IMR-90 (cell line): ENCODE measurements at regions not wholly inside any gene's neighbourhood (a gene's known extent, or its start where the extent isn't known, plus 50 kb on each side); places are given as distances from the start of the nearest gene placed in this dataset.

Source experiments
- ATAC-seq: fragments of 200-7000 bp; cut with Tn5 transposase; 2 replicates; pipeline ENCODE4 v1.9.1; 2020; ENCODE audit warnings: low read depth, mild to moderate bottlenecking, moderate library complexity
- BruUV-seq: library from RNA; stranded (reverse); fragments of 400-500 nt; replicated peaks from 2 replicates; lab custom pipeline; 2021; lab: Mats Ljungman, UMichigan
- CTCF ChIA-PET: fragments of 300-600 bp; formaldehyde crosslinking; extraction: SDS; loops from one replicate; lab custom pipeline; 2021; ENCODE audit warnings: antibody characterized with exemption; lab: Yijun Ruan, JAX
- POLR2A ChIA-PET: fragments of 300-600 bp; sonication (Branson Sonifier 250); formaldehyde crosslinking; loops from one replicate; lab custom pipeline; 2022; ENCODE audit warnings: antibody characterized with exemption; ENCODE audit not compliant: unreplicated experiment; lab: Charles Lee
- DNase-seq: peaks from one replicate; pipeline ENCODE4 v3.0.0; 2013
- H2AFZ ChIP-seq: replicated peaks from 2 replicates; pipeline ENCODE3; 2013; ENCODE audit warnings: low read length, mild to moderate bottlenecking; ENCODE audit not compliant: poor library complexity
- H2AK5ac ChIP-seq: 2 replicates; pipeline ENCODE4 v1.6.1; 2013; ENCODE audit warnings: low read depth, low read length, inconsistent platforms
- H2AK9ac ChIP-seq: replicated peaks from 2 replicates; pipeline ENCODE3; 2013; ENCODE audit warnings: mild to moderate bottlenecking, low read depth, low read length, moderate library complexity; ENCODE audit not compliant: poor library complexity
- H2BK120ac ChIP-seq: 2 replicates; pipeline ENCODE4 v1.6.1; 2013; ENCODE audit warnings: low read depth, low read length, inconsistent platforms
- H2BK15ac ChIP-seq: 3 replicates; pipeline ENCODE4 v1.6.1; 2013; ENCODE audit warnings: low read depth, low read length, inconsistent platforms
- H2BK20ac ChIP-seq: 2 replicates; pipeline ENCODE4 v1.6.1; 2013; ENCODE audit warnings: low read depth, mild to moderate bottlenecking, inconsistent platforms, low read length, moderate library complexity
- H2BK5ac ChIP-seq: 2 replicates; pipeline ENCODE4 v1.6.1; 2013; ENCODE audit warnings: mild to moderate bottlenecking, low read depth, low read length, inconsistent platforms; ENCODE audit not compliant: poor library complexity, severe bottlenecking
- H3K14ac ChIP-seq: replicated peaks from 2 replicates; pipeline ENCODE4 v1.6.1; 2013; ENCODE audit warnings: low read depth, low read length, inconsistent platforms
- H3K18ac ChIP-seq: 2 replicates; pipeline ENCODE4 v1.6.1; 2013; ENCODE audit warnings: low read depth, low read length, control low read depth
- H3K23ac ChIP-seq: 2 replicates; pipeline ENCODE4 v1.6.1; 2013; ENCODE audit warnings: low read depth, low read length, inconsistent platforms
- H3K27ac ChIP-seq: 2 replicates; pipeline ENCODE4 v1.5.1; 2013; ENCODE audit warnings: mild to moderate bottlenecking, control low read depth, low read length; ENCODE audit not compliant: insufficient read depth
- H3K27me3 ChIP-seq: 2 replicates; pipeline ENCODE4 v1.6.1; 2013; ENCODE audit warnings: low read length; ENCODE audit not compliant: control insufficient read depth, insufficient read depth
- H3K36me3 ChIP-seq: 2 replicates; pipeline ENCODE4 v1.6.1; 2013; ENCODE audit warnings: low read length, mixed read lengths; ENCODE audit not compliant: control insufficient read depth, insufficient read depth
- H3K4ac ChIP-seq: 2 replicates; pipeline ENCODE4 v1.6.1; 2013; ENCODE audit warnings: low read depth, low read length, inconsistent platforms
- H3K4me1 ChIP-seq: 2 replicates; pipeline ENCODE4 v1.6.1; 2013; ENCODE audit warnings: low read length, mixed read lengths; ENCODE audit not compliant: control insufficient read depth, insufficient read depth
- H3K4me2 ChIP-seq: 2 replicates; pipeline ENCODE4 v1.6.1; 2013; ENCODE audit warnings: low read depth, mild to moderate bottlenecking, control low read depth, low read length, moderate library complexity
- H3K4me3 ChIP-seq: 2 replicates; pipeline ENCODE4 v1.5.1; 2013; ENCODE audit warnings: low read depth, mild to moderate bottlenecking, control low read depth, low read length, moderate library complexity; ENCODE audit not compliant: insufficient read depth
- H3K56ac ChIP-seq: 2 replicates; pipeline ENCODE4 v1.6.1; 2013; ENCODE audit warnings: low read length, inconsistent platforms; ENCODE audit not compliant: insufficient read depth; ENCODE audit errors: extremely low read depth
- H3K79me1 ChIP-seq, 2 experiments: 2 replicates each; pipeline ENCODE4 v1.6.1; 2013; ENCODE audit warnings: low read length in 2 of 2, inconsistent platforms in 1 of 2, low read depth in 1 of 2
- H3K9ac ChIP-seq: 2 replicates; pipeline ENCODE4 v1.6.1; 2013; ENCODE audit warnings: low read depth, low read length, control low read depth
- H3K9me1 ChIP-seq: 2 replicates; pipeline ENCODE4 v1.6.1; 2013; ENCODE audit warnings: low read length, inconsistent platforms; ENCODE audit not compliant: insufficient read depth
- H3K9me3 ChIP-seq: 2 replicates; pipeline ENCODE4 v1.6.1; 2013; ENCODE audit warnings: low read length; ENCODE audit not compliant: control insufficient read depth, insufficient read depth
- H4K20me1 ChIP-seq: 2 replicates; pipeline ENCODE4 v1.6.1; 2013; ENCODE audit warnings: low read length, inconsistent platforms; ENCODE audit not compliant: insufficient read depth
- H4K5ac ChIP-seq: 2 replicates; pipeline ENCODE4 v1.6.1; 2013; ENCODE audit warnings: mild to moderate bottlenecking, low read depth, low read length, control low read depth
- H4K8ac ChIP-seq, 2 experiments: 2 replicates each; pipeline ENCODE4 v1.6.1; 2013; ENCODE audit warnings: low read depth in 2 of 2, low read length in 2 of 2, control low read depth in 1 of 2, inconsistent platforms in 1 of 2
- H4K91ac ChIP-seq: 2 replicates; pipeline ENCODE4 v1.6.1; 2013; ENCODE audit warnings: low read depth, low read length, inconsistent platforms; ENCODE audit not compliant: insufficient read depth
- BHLHE40 ChIP-seq: fragments of 150-350 bp; IDR thresholded peaks from 2 replicates; pipeline ENCODE4 v1.6.1; 2016; ENCODE audit warnings: mild to moderate bottlenecking, low read depth, low read length
- CEBPB ChIP-seq: IDR thresholded peaks from 2 replicates; pipeline ENCODE4 v1.6.1; 2012; ENCODE audit warnings: low read depth, low read length, improper control_type of control experiment
- CHD1 ChIP-seq: IDR thresholded peaks from 2 replicates; pipeline ENCODE4 v1.6.1; 2012; ENCODE audit warnings: low read depth, low read length, improper control_type of control experiment
- FOS ChIP-seq: fragments of 150-350 bp; IDR thresholded peaks from 2 replicates; pipeline ENCODE4 v1.6.1; 2016; ENCODE audit warnings: low read depth, low read length
- MAFK ChIP-seq: IDR thresholded peaks from 2 replicates; pipeline ENCODE4 v1.6.1; 2012; ENCODE audit warnings: low read depth, low read length, improper control_type of control experiment
- MAZ ChIP-seq: IDR thresholded peaks from 2 replicates; pipeline ENCODE4 v1.6.1; 2012; ENCODE audit warnings: low read depth, mild to moderate bottlenecking, low read length, improper control_type of control experiment, moderate library complexity, borderline replicate concordance
- MXI1 ChIP-seq: IDR thresholded peaks from 2 replicates; pipeline ENCODE4 v1.6.1; 2012; ENCODE audit warnings: low read depth, mild to moderate bottlenecking, low read length, moderate library complexity, borderline replicate concordance
- NFE2L2 ChIP-seq: fragments of 150-350 bp; IDR thresholded peaks from 2 replicates; pipeline ENCODE4 v1.6.1; 2016; ENCODE audit warnings: low read depth, mild to moderate bottlenecking, low read length
- POLR2A ChIP-seq: IDR thresholded peaks from 2 replicates; pipeline ENCODE4 v1.6.1; 2012; ENCODE audit warnings: mild to moderate bottlenecking, low read depth, low read length
- RAD21 ChIP-seq: IDR thresholded peaks from 2 replicates; pipeline ENCODE4 v1.6.1; 2012; ENCODE audit warnings: low read length, improper control_type of control experiment
- RCOR1 ChIP-seq: IDR thresholded peaks from 2 replicates; pipeline ENCODE4 v1.6.1; 2012; ENCODE audit warnings: mild to moderate bottlenecking, low read length, improper control_type of control experiment; ENCODE audit not compliant: insufficient replicate concordance
- RFX5 ChIP-seq: IDR thresholded peaks from 2 replicates; pipeline ENCODE4 v1.8.0; 2012; ENCODE audit warnings: low read depth, mild to moderate bottlenecking, low read length, moderate library complexity
- SMC3 ChIP-seq: fragments of 150-350 bp; IDR thresholded peaks from 2 replicates; pipeline ENCODE4 v1.6.1; 2016; ENCODE audit warnings: low read depth, mild to moderate bottlenecking, antibody characterized with exemption, low read length, moderate library complexity
- WGBS, 2 experiments: methylation state at CpG; one replicate each; pipeline versions ENCODE4 v1.1.5 to v1.1.7; 2013; ENCODE audit warnings: missing lambda C conversion rate in 2 of 2; ENCODE audit not compliant: insufficient read length in 1 of 2; ENCODE audit errors: extremely low coverage in 2 of 2; 5-methylcytosine and 5-hydroxymethylcytosine counted together
- dilution Hi-C: fragments of 300-500 bp; cut with HindIII; formaldehyde crosslinking; loops from one replicate; pipeline ENCODE4 v1.14.3; 2018; ENCODE audit warnings: low sequenced_read_pairs; ENCODE audit not compliant: unreplicated experiment
- in situ Hi-C: fragments of 300-500 bp; cut with MboI; formaldehyde crosslinking; loops from 3 replicates; pipeline ENCODE4 v1.14.3; 2019; ENCODE audit warnings: low sequenced_read_pairs, inconsistent platforms, mixed read lengths
- intact Hi-C: fragments of 100-400 bp; cut with micrococcal nuclease; formaldehyde crosslinking; loops from 2 replicates; pipeline ENCODE4 v1.10.0; 2022
- TF ChIP-seq, protein P1 (sequence below): fragments of 150-350 bp; IDR thresholded peaks from 2 replicates; pipeline ENCODE4 v1.6.1; 2016; ENCODE audit warnings: low read depth, mild to moderate bottlenecking, low read length, moderate library complexity, borderline replicate concordance
- TF ChIP-seq, protein P2 (sequence below): fragments of 150-350 bp; IDR thresholded peaks from 2 replicates; pipeline ENCODE4 v1.6.1; 2017; ENCODE audit warnings: mild to moderate bottlenecking, antibody characterized with exemption, low read length, low read depth
- TF ChIP-seq, protein P3 (sequence below): conservative IDR thresholded peaks from 2 replicates; pipeline ENCODE4 v1.5.1; 2012; ENCODE audit warnings: mild to moderate bottlenecking, low read depth, low read length, improper control_type of control experiment

DNA sequence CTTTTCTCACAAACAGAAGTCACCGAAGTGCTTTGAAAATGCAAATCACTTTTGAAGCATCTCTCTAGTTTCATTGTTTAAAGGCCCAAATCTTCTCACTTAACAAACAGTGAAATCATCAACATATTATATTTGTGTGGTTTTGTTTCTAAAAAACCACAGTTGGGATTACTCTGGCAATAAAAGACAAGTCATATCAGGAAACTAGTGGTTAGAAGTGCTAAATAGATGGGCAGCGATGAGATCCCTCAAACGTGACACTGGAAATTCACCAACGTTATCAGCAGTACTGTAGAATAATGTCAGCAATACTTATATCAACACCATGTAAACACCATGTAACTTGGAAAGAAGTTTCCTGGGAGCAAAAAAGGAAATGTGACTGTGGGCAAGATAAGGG, 893.5 kb downstream of the SUCLG1 start:
- Histone ChIP-seq H3K18ac (no peak overlapping the region), H3K27ac (no peak overlapping the region), H4K20me1 (no peaks in the 10 kb centered on the region), H3K9me3 (no peaks in the 10 kb centered on the region), H2BK120ac (no peak overlapping the region), H3K27me3 (no peaks in the 10 kb centered on the region), H4K8ac (no peak overlapping the region), H3K56ac (no peak overlapping the region), H3K4me3 (no peak overlapping the region), H2BK20ac (no peak overlapping the region), H4K5ac (no peak overlapping the region), H2AFZ (no peak overlapping the region), H2AK9ac (no peak overlapping the region), H4K91ac (no peak overlapping the region), H3K14ac (no peak overlapping the region), H3K36me3 (no peaks in the 10 kb centered on the region), H3K4me1 (no peaks in the 10 kb centered on the region), H3K9me1 (no peaks in the 10 kb centered on the region), H2BK5ac (no peak overlapping the region), H2BK15ac (no peak overlapping the region), H3K9ac (no peak overlapping the region), H3K4me2 (no peak overlapping the region), H2AK5ac (no peak overlapping the region), H3K79me1 (no peaks in the 10 kb centered on the region), H3K4ac (no peak overlapping the region), H3K23ac (no peak overlapping the region)
- POLR2A ChIA-PET: no interaction called here
- TF ChIP-seq MXI1 (no peak), RFX5 (no peak), MAFK (no peak), POLR2A (no peak), BHLHE40 (no peak), MAZ (no peak), CEBPB (no peak), RAD21 (no peak), RCOR1 (no peak), CHD1 (no peak), NFE2L2 (no peak), FOS (no peak), SMC3 (no peak)
- TF ChIP-seq, protein P1, sequence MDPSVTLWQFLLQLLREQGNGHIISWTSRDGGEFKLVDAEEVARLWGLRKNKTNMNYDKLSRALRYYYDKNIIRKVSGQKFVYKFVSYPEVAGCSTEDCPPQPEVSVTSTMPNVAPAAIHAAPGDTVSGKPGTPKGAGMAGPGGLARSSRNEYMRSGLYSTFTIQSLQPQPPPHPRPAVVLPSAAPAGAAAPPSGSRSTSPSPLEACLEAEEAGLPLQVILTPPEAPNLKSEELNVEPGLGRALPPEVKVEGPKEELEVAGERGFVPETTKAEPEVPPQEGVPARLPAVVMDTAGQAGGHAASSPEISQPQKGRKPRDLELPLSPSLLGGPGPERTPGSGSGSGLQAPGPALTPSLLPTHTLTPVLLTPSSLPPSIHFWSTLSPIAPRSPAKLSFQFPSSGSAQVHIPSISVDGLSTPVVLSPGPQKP: no peak
- TF ChIP-seq, protein P2, sequence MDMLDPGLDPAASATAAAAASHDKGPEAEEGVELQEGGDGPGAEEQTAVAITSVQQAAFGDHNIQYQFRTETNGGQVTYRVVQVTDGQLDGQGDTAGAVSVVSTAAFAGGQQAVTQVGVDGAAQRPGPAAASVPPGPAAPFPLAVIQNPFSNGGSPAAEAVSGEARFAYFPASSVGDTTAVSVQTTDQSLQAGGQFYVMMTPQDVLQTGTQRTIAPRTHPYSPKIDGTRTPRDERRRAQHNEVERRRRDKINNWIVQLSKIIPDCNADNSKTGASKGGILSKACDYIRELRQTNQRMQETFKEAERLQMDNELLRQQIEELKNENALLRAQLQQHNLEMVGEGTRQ: no peak
- TF ChIP-seq, protein P3, sequence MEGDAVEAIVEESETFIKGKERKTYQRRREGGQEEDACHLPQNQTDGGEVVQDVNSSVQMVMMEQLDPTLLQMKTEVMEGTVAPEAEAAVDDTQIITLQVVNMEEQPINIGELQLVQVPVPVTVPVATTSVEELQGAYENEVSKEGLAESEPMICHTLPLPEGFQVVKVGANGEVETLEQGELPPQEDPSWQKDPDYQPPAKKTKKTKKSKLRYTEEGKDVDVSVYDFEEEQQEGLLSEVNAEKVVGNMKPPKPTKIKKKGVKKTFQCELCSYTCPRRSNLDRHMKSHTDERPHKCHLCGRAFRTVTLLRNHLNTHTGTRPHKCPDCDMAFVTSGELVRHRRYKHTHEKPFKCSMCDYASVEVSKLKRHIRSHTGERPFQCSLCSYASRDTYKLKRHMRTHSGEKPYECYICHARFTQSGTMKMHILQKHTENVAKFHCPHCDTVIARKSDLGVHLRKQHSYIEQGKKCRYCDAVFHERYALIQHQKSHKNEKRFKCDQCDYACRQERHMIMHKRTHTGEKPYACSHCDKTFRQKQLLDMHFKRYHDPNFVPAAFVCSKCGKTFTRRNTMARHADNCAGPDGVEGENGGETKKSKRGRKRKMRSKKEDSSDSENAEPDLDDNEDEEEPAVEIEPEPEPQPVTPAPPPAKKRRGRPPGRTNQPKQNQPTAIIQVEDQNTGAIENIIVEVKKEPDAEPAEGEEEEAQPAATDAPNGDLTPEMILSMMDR: no peak
- intact Hi-C loops (loop anchor here (10.0 kb wide), 1 partner anchor 59 kb away; no protein-coding TSS in a partner anchor), in situ Hi-C loops (no loop called here), dilution Hi-C loops (no loop called here)
- no CpG with 5 or more reads among the region's 4 CpGs for WGBS, 2 experiments
- no TSS peak for BruUV-seq
- no peak for DNase-seq
- CTCF ChIA-PET: interaction anchor here (1.0 kb wide), 1 partner anchor 10 kb away, joined by 3 read pairs; no protein-coding TSS in a partner anchor
- no peak for ATAC-seq
